Muscle layer of colon (tissue), 2 donors: ENCODE measurements at regions not wholly inside any gene's neighbourhood (a gene's known extent, or its start where the extent isn't known, plus 50 kb on each side); places are given as distances from the start of the nearest gene placed in this dataset.
"Not testable (repeated sequence)": the region's sequence is repeated elsewhere in the genome, so short reads cannot be mapped to it uniquely, and the experiment has no call there.

Experiments
- H3K27ac ChIP-seq: one replicate; pipeline ENCODE4 v1.7.0; 2013; ENCODE audit warnings: low read depth, mild to moderate bottlenecking, low read length, moderate library complexity
- H3K27me3 ChIP-seq, 2 donors: one replicate each; pipeline ENCODE4 v1.7.0; 2013; ENCODE audit warnings: low read length in 2 of 2, mild to moderate bottlenecking in 2 of 2; ENCODE audit not compliant: insufficient read depth in 2 of 2, control insufficient read depth in 1 of 2
- H3K36me3 ChIP-seq: one replicate; pipeline ENCODE4 v1.7.0; 2013; ENCODE audit warnings: mild to moderate bottlenecking, low read length; ENCODE audit not compliant: insufficient read depth
- H3K4me1 ChIP-seq: one replicate; pipeline ENCODE4 v1.7.0; 2013; ENCODE audit warnings: mild to moderate bottlenecking, low read length; ENCODE audit not compliant: insufficient read depth
- H3K4me3 ChIP-seq, 2 donors: one replicate each; pipeline ENCODE4 v1.7.0; 2013; ENCODE audit warnings: low read length in 2 of 2, low read depth in 1 of 2, mild to moderate bottlenecking in 1 of 2, moderate library complexity in 1 of 2
- H3K9ac ChIP-seq: one replicate; pipeline ENCODE4 v1.7.0; 2013; ENCODE audit warnings: low read length
- H3K9me3 ChIP-seq: one replicate; pipeline ENCODE4 v1.7.0; 2013; ENCODE audit warnings: mild to moderate bottlenecking, low read length
- donor health status: abdominal sarcoma.
- donor health status: Adenocarcinoma of cecum.

DNA sequence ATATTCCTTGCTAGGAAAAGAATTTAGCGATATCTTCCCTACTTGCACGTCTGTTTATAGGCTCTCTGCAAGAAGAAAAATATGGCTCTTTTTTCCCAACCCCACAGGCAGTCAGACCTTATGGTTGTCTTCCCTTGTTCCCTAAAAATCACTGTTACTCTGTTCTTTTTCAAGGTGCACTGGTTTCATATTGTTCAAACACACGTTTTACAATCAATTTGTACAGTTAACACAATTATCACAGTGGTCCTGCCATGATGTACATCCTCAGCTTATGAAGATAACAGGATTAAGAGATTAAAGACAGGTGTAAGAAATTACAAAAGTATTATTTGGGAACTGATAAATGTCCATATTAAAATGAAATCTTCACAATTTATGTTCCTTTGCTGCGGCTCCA is 51.7 kb upstream of the MORC3 start:
- H3K4me1 ChIP-seq, H3K9me3 ChIP-seq, H3K36me3 ChIP-seq: not testable (repeated sequence)

More for the DNA sequence above, 51.7 kb upstream of the MORC3 start:
- not testable (repeated sequence) for H3K4me3 ChIP-seq, H3K27ac ChIP-seq, H3K27me3 ChIP-seq, H3K9ac ChIP-seq
